ENCODE measurements at regions not wholly inside any gene's neighbourhood (a gene's known extent, or its start where the extent isn't known, plus 50 kb on each side); places are given as distances from the start of the nearest gene placed in this dataset.

- no peak for ATAC-seq
Observed at GRCh38 chr2:192315543-192315942, 120.8 kb upstream of the TMEFF2 start.

GRCh38 chr2:192314800-192315481 is 120.2 kb upstream of the TMEFF2 start:
- DNase-seq (ENCODE audit: low spot score), result no peak
- ATAC-seq, result no peak

More at GRCh38 chr2:192315543-192315942, 120.8 kb upstream of the TMEFF2 start:
- no peak for DNase-seq (ENCODE audit: low spot score)

- DNase-seq (ENCODE audit: low spot score), result no peak
- no peak for ATAC-seq
Observed at GRCh38 chr2:192313773-192314172, 119.0 kb upstream of the TMEFF2 start.

DNA sequence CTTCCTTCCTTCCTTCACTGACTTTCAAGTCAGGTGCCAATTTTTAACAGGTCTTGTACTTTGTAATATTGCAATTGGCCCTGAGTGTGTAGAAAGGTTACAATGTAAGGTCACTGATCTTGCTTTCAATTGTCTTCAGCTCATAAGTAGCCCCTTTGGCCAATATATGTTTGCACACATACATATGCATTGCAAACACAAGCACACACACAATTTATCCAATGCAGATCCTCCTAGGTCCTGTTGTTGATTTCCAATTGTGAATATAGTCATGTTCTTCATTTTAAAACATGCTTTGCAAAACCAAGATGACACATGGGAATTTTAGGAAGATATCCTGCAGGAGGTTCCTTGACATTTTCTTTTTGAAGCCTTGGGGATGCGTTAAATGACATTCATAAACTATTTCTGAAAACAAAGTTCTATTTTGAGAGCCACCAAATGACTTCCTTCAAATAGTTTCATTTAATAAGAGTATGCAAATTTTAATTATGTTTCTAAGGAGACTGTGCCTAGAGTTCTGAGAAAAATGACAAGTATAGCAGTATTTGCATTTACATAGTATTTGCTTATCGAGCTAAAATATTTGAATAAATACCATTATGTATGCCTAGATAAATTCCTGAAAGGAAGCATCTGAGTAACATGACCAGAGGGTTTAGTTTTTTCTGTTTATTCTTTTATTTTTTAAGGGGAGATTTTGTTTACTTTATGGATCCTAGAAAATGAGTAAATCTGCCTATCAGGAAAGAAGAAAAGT is 117.1 kb upstream of the TMEFF2 start:
- ATAC-seq (no peak), DNase-seq (ENCODE audit: low spot score) (no peak)

GRCh38 chr2:192307530-192307929 is 112.8 kb upstream of the TMEFF2 start:
- ATAC-seq (no peak), DNase-seq (ENCODE audit: low spot score) (no peak)

DNA sequence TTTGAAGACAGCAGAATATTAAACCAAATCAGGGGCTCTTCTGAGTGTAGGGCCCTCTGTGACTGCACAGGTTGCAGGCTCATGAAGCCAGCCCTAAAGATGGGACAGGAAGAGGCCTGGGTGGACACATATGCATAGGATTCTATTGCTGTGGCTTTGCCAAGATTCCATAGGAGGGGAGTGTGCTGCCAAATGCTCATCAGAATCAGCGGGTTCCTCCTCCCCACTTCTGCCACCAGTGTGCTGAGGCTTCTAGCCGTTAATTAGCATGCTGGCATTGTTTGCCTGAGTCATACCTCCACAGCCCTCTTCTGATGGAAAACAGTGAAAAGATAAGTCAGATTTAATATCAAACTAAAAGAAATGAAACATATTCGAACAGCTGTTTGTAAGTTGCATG is 103.9 kb upstream of the TMEFF2 start:
- no peak for ATAC-seq

DNA sequence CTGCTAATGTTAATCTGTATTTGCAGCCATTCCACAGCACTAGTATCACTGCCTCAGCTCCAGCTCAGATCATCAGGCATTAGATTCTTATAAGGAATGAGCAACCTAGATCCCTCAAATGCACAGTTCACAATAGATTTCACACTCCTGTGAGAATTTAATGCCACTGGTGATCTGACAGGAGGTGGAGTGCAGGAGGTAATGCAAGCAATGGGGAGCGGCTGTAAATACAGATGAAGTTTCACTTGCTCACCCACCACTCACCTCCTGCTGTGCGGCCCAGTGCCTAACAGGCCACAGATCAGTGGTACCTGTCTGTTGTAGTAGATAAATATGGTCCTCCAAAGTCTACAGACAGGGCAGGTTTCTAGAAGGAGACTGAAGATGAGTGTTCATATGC is 97.7 kb upstream of the TMEFF2 start:
- ATAC-seq, result no peak

More for the DNA sequence above, 103.9 kb upstream of the TMEFF2 start:
- DNase-seq (ENCODE audit: low spot score), result no peak

DNA sequence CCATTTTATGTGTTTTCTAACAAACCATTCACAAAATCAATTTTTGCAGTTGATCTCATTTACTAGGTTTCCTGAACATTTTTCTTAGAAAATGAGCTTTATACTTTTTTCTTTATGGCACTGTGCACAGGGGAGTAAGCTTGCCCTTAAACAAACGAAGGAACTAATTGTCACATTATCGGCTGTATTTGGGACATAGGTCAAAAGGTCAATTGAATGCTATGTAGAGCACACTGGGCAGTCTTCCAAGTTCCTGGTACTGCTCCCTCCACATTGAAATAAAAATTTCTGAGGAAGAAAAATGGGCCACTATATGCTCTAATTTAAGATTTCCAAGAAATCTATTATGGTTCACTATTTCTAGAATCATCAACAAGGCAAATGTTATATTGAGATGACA is 93.6 kb upstream of the TMEFF2 start:
- DNase-seq (ENCODE audit: low spot score) (no peak), ATAC-seq (no peak)

More for the DNA sequence above, 97.7 kb upstream of the TMEFF2 start:
- DNase-seq (ENCODE audit: low spot score), result no peak

GRCh38 chr2:192286093-192286701 is 91.5 kb upstream of the TMEFF2 start:
- peak; percentile 38 for ATAC-seq
- no peak for DNase-seq (ENCODE audit: low spot score)

GRCh38 chr2:192283450-192283849 is 88.7 kb upstream of the TMEFF2 start:
- no peak for DNase-seq (ENCODE audit: low spot score)
- no peak for ATAC-seq

DNA sequence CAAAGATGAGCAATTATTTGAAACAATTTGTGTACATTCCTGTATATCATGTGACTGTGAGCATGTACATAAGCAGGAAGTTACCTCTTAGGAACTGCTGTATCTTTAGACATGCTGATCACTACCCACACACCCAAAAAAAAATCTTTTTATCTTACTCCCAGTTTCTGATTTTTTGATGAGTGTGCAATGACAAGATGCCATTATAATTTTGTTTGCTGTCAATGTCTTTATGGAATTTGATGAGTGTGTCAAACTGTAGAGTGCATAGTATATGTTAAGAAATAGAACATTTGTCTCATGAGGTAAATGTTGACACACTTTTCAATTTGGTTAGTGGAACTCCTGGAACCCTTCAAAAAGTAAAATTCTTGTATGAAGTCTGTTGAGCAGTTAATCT is 84.0 kb upstream of the TMEFF2 start:
- DNase-seq (ENCODE audit: low spot score) (no peak), ATAC-seq (no peak)

- DNase-seq (ENCODE audit: low spot score), result no peak
- no peak for ATAC-seq
Observed at GRCh38 chr2:192277494-192278109, 82.9 kb upstream of the TMEFF2 start.

DNA sequence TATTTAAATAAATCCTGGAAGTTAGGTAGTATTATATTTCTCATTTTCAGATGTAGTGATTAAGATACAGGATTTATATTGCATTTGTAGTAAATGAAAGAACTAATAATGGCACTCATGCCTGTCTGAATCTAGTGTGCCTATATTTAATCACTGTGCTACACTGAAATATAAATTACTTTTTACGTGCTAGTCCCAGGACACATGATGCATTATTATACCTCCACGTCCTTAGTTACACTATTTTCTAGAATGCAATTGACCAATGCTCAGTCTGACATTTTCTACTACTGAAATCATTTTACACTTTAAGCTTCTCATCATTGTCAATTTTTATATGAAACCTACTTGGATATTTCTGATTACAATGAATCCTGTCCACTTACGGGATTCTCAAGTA is 80.9 kb upstream of the TMEFF2 start:
- DNase-seq (ENCODE audit: low spot score) (no peak), ATAC-seq (no peak)

GRCh38 chr2:192267484-192267883 is 72.8 kb upstream of the TMEFF2 start:
- no peak for DNase-seq (ENCODE audit: low spot score)
- no peak for ATAC-seq

DNA sequence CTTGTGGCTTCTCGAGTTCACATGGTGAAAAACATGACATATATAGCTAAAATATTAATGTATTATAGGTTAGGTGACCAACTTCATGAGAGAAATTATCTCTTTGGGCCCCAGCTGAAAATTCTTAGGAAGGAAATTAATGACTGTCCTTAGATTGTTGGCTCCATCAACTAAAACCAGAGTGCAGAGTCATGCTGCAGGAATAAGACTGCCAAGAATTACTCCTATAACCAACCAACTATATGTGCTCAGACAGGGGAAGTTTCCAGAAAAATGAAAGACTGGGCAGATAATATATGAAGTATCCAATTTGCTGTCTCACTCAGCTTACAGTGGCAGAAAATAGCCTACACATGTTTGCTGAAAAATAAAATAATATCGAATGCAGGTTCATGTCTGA is 71.0 kb upstream of the TMEFF2 start:
- ATAC-seq (no peak), DNase-seq (ENCODE audit: low spot score) (no peak)

- no peak for ATAC-seq
- DNase-seq (ENCODE audit: low spot score), result no peak
Observed at GRCh38 chr2:192254444-192254843, 59.7 kb upstream of the TMEFF2 start.

DNA sequence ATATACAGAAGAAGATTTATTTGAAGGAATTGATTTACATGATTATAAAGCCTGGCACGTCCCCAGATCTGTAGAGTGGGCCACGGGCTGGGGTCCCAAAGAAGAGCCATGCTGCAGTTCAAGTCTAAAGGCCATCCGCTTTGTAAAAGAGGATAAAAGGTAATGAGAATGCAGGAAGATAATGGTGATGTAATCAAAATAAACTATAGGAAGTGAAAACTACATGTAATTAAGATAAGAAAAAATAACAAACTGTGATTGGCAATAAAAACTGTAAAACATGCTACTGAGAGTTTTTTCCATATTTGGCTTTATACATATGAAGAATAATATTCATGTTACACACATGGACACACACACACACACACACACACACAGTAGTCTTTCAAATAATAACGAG is 59.0 kb upstream of the TMEFF2 start:
- no peak for ATAC-seq
- no peak for DNase-seq (ENCODE audit: low spot score)

- no peak for DNase-seq (ENCODE audit: low spot score)
- no peak for ATAC-seq
Observed at GRCh38 chr2:192250961-192251360, 56.2 kb upstream of the TMEFF2 start.

DNA sequence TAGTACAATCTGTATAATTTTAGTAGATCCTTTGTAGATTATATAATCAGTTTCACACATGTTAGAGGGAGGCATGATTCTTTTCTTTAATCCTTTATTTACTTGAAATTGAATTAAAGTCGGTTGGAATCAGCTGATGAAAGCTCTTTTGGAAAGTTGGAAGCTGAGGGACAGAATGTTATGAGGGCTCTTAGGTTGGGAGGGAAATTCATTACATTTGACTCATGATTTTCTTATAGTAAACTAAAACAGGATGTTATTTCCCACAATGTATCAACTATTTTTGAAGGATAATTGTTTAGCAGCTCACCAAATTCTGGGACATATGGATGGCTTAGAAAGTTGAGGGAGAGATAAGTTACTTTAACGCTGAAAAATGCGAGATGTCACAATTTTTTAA is 52.7 kb upstream of the TMEFF2 start:
- no peak for DNase-seq (ENCODE audit: low spot score)

GRCh38 chr2:192246297-192246696 is 51.6 kb upstream of the TMEFF2 start:
- DNase-seq (ENCODE audit: low spot score) (no peak), ATAC-seq (no peak)

More for the DNA sequence above, 52.7 kb upstream of the TMEFF2 start:
- no peak for ATAC-seq

GRCh38 chr2:192245329-192245728 is 50.6 kb upstream of the TMEFF2 start:
- DNase-seq (ENCODE audit: low spot score) (no peak), ATAC-seq (no peak)
